ENCODE measurements at regions not wholly inside any gene's neighbourhood (a gene's known extent, or its start where the extent isn't known, plus 50 kb on each side); places are given as distances from the start of the nearest gene placed in this dataset.

DNA sequence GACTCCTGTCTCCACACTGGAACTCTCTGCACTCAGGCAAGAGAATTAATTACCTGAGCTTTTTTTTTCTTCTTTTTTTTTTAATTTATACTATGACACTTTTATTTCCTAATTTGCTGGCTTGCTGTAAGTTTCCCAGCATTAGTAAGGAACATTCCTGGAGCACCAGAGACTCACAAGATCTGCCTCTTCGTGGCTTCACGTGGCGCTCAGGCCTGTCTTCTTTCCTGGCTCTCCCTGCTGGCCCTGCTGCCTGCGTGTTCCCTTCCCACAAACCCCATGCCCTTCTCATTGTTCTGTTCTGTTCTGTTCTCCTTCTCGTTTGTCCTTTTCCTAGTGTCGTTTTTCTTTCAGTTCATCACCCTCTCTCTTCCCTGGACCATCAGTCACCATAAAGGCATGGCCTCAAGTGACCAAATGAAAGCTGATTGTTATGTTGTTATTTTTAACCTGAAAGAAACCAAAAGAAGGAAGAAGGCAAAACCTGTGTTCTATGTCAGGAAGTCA, 591.6 kb upstream of the PFKP start:
- Histone ChIP-seq H3K4me2 (ENCODE audit: low read depth, low read length, poor library complexity, severe bottlenecking) (no peak overlapping the region), H3K4me3 (ENCODE audit: insufficient read depth, low read length, poor library complexity, severe bottlenecking) (no peak overlapping the region), H3K9ac (ENCODE audit: low read length) (no peak overlapping the region)

DNA sequence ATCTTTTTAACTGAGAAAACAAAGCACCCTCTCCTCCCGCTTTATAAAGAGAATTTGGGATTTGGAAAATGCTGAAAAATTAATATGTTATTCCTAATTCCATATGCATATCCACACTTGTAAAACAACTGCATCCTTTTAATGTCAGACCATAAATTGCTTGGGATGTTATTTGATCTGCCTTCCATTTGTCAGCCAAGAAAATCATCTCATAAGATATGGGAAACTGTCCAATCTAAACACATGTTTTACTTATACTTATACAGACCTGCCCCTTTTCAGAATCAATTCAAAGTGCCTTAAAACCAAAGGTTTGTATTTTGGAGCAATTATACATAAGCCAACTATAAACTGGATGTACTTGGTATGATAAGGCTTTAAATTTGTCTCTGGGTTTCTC, 595.5 kb upstream of the PFKP start:
- H4K20me1 ChIP-seq (ENCODE audit: low read depth, low read length) = no peaks in the 10 kb centered on the region
- no peaks in the 10 kb centered on the region for H3F3A ChIP-seq (ENCODE audit: insufficient read depth)
- H3K4me3 ChIP-seq (ENCODE audit: insufficient read depth, low read length, poor library complexity, severe bottlenecking) = no peak overlapping the region
- no peak overlapping the region for H2AFZ ChIP-seq (ENCODE audit: low read depth, low read length, severe bottlenecking)
- 0 out of 2 replicates have a peak, but pooled peaks cover 3% of the 10 kb centered on the region for H3K27me3 ChIP-seq (ENCODE audit: low read length)
- no peak overlapping the region for H3K4me2 ChIP-seq (ENCODE audit: low read depth, low read length, poor library complexity, severe bottlenecking)
- no peak overlapping the region for H3K27ac ChIP-seq (ENCODE audit: low read depth, low read length)
- no peaks in the 10 kb centered on the region for H3K79me2 ChIP-seq (ENCODE audit: insufficient read depth, low read length)
- H3K9ac ChIP-seq (ENCODE audit: low read length) = no peak overlapping the region
- TF ChIP-seq EZH2phosphoT487 (conservative IDR thresholded peaks at IDR 0.05; ENCODE audit: low read length) = no peak
- TF ChIP-seq, protein P1, sequence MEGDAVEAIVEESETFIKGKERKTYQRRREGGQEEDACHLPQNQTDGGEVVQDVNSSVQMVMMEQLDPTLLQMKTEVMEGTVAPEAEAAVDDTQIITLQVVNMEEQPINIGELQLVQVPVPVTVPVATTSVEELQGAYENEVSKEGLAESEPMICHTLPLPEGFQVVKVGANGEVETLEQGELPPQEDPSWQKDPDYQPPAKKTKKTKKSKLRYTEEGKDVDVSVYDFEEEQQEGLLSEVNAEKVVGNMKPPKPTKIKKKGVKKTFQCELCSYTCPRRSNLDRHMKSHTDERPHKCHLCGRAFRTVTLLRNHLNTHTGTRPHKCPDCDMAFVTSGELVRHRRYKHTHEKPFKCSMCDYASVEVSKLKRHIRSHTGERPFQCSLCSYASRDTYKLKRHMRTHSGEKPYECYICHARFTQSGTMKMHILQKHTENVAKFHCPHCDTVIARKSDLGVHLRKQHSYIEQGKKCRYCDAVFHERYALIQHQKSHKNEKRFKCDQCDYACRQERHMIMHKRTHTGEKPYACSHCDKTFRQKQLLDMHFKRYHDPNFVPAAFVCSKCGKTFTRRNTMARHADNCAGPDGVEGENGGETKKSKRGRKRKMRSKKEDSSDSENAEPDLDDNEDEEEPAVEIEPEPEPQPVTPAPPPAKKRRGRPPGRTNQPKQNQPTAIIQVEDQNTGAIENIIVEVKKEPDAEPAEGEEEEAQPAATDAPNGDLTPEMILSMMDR (IDR thresholded peaks at IDR 0.05; ENCODE audit: insufficient read depth, low read length, poor library complexity, severe bottlenecking) = no peak
- no peaks in the 10 kb centered on the region for H3K9me2 ChIP-seq (replicated peaks; ENCODE audit: insufficient read depth, low read length)
- H3K9me3 ChIP-seq (ENCODE audit: insufficient read depth, low read length) = no peaks in the 10 kb centered on the region
- H3K36me3 ChIP-seq (ENCODE audit: low read length) = no peaks in the 10 kb centered on the region

More for the DNA sequence above, 591.6 kb upstream of the PFKP start:
- Histone ChIP-seq H4K20me1 (ENCODE audit: low read depth, low read length) (no peaks in the 10 kb centered on the region), H2AFZ (ENCODE audit: low read depth, low read length, severe bottlenecking) (no peak overlapping the region), H3K36me3 (ENCODE audit: low read length) (no peaks in the 10 kb centered on the region), H3K79me2 (ENCODE audit: insufficient read depth, low read length) (no peaks in the 10 kb centered on the region), H3K9me2 (replicated peaks; ENCODE audit: insufficient read depth, low read length) (no peaks in the 10 kb centered on the region), H3K27ac (ENCODE audit: low read depth, low read length) (no peak overlapping the region), H3F3A (ENCODE audit: insufficient read depth) (no peaks in the 10 kb centered on the region), H3K9me3 (ENCODE audit: insufficient read depth, low read length) (no peaks in the 10 kb centered on the region), H3K27me3 (ENCODE audit: low read length) (no peaks in the 10 kb centered on the region)
- TF ChIP-seq, protein P1 (IDR thresholded peaks at IDR 0.05; ENCODE audit: insufficient read depth, low read length, poor library complexity, severe bottlenecking) = no peak
- no peak for TF ChIP-seq EZH2phosphoT487 (conservative IDR thresholded peaks at IDR 0.05; ENCODE audit: low read length)

DNA sequence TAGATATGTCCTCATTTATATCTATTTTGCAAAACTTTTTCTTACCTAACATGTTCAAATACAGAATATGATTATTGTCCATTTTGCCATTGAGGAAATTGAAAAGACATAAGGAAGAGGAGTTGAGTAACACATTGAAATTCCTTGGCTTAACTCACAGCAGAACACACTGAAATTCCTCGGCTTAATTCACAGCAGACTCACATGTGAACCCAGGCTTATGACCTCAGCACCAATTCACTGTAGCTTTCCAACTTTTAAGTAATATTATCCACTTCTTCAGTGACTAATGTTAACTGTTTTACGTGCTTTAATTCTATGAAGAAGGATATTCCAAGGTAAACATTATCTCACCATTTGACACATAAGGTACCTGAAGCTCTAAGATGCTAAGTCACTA, 597.5 kb upstream of the PFKP start:
- no peak overlapping the region for H2AFZ ChIP-seq (ENCODE audit: low read depth, low read length, severe bottlenecking)
- 0 out of 2 replicates have a peak, but pooled peaks cover 3% of the 10 kb centered on the region for H3K27me3 ChIP-seq (ENCODE audit: low read length)
- H3K36me3 ChIP-seq (ENCODE audit: low read length) = no peaks in the 10 kb centered on the region
- H3K79me2 ChIP-seq (ENCODE audit: insufficient read depth, low read length) = no peaks in the 10 kb centered on the region
- H3K9me3 ChIP-seq (ENCODE audit: insufficient read depth, low read length) = no peaks in the 10 kb centered on the region
- H3K9ac ChIP-seq (ENCODE audit: low read length) = no peak overlapping the region
- no peak for TF ChIP-seq EZH2phosphoT487 (conservative IDR thresholded peaks at IDR 0.05; ENCODE audit: low read length)
- TF ChIP-seq, protein P1 (IDR thresholded peaks at IDR 0.05; ENCODE audit: insufficient read depth, low read length, poor library complexity, severe bottlenecking) = no peak
- H4K20me1 ChIP-seq (ENCODE audit: low read depth, low read length) = no peaks in the 10 kb centered on the region
- H3K4me3 ChIP-seq (ENCODE audit: insufficient read depth, low read length, poor library complexity, severe bottlenecking) = no peak overlapping the region
- no peaks in the 10 kb centered on the region for H3F3A ChIP-seq (ENCODE audit: insufficient read depth)
- H3K4me2 ChIP-seq (ENCODE audit: low read depth, low read length, poor library complexity, severe bottlenecking) = no peak overlapping the region
- H3K27ac ChIP-seq (ENCODE audit: low read depth, low read length) = no peak overlapping the region
- H3K9me2 ChIP-seq (replicated peaks; ENCODE audit: insufficient read depth, low read length) = no peaks in the 10 kb centered on the region

Data from SU-DHL-6 (cell line).